Neuronal stem cell (in vitro differentiated cells): ENCODE measurements at regions not wholly inside any gene's neighbourhood (a gene's known extent, or its start where the extent isn't known, plus 50 kb on each side); places are given as distances from the start of the nearest gene placed in this dataset.

Experiments
- DNase-seq: peaks from one replicate; pipeline ENCODE4 v3.0.0-alpha.2; 2013; ENCODE audit warnings: low spot score
- H2AFZ ChIP-seq: one replicate; pipeline ENCODE4 v1.6.1; 2013; ENCODE audit warnings: mild to moderate bottlenecking, low read length, inconsistent platforms
- H2AK5ac ChIP-seq: 2 replicates; pipeline ENCODE4 v1.6.1; 2013; ENCODE audit warnings: low read depth, mild to moderate bottlenecking, inconsistent platforms, low read length, moderate library complexity, mixed read lengths
- H2BK120ac ChIP-seq: 2 replicates; pipeline ENCODE4 v1.6.1; 2013; ENCODE audit warnings: low read depth, mild to moderate bottlenecking, inconsistent platforms, low read length, moderate library complexity, mixed read lengths
- H2BK12ac ChIP-seq: one replicate; pipeline ENCODE4 v1.6.1; 2013; ENCODE audit warnings: low read length, inconsistent platforms
- H2BK15ac ChIP-seq: 2 replicates; pipeline ENCODE4 v1.6.1; 2013; ENCODE audit warnings: mild to moderate bottlenecking, low read length, inconsistent platforms, mixed read lengths
- H2BK5ac ChIP-seq: one replicate; pipeline ENCODE4 v1.6.1; 2013; ENCODE audit warnings: inconsistent platforms, mild to moderate bottlenecking, low read length, moderate library complexity
- H3K14ac ChIP-seq: one replicate; pipeline ENCODE4 v1.6.1; 2013; ENCODE audit warnings: low read length, inconsistent platforms
- H3K18ac ChIP-seq: 2 replicates; pipeline ENCODE4 v1.6.1; 2013; ENCODE audit warnings: low read length, inconsistent platforms
- H3K23ac ChIP-seq: 2 replicates; pipeline ENCODE4 v1.6.1; 2013; ENCODE audit warnings: low read depth, mild to moderate bottlenecking, mixed read lengths, low read length, inconsistent platforms; ENCODE audit not compliant: poor library complexity
- H3K27ac ChIP-seq: replicated peaks from 3 replicates; pipeline ENCODE4 v1.5.1; 2013; ENCODE audit warnings: low read length, inconsistent platforms
- H3K27me3 ChIP-seq, 3 experiments: 2 replicates each; pipeline ENCODE4 v1.6.1; 2013; ENCODE audit warnings: low read length in 3 of 3, mild to moderate bottlenecking in 2 of 3, inconsistent platforms in 1 of 3, low read depth in 1 of 3, mixed read lengths in 1 of 3, moderate library complexity in 1 of 3; ENCODE audit not compliant: control insufficient read depth in 3 of 3, insufficient read depth in 3 of 3
- H3K36me3 ChIP-seq, 2 donors: replicated peaks in 1 of 2; 2 replicates each; pipeline ENCODE4 v1.6.1; 2013; ENCODE audit warnings: low read length in 2 of 2; ENCODE audit not compliant: control insufficient read depth in 2 of 2, insufficient read depth in 2 of 2
- H3K4ac ChIP-seq: 2 replicates; pipeline ENCODE4 v1.6.1; 2013; ENCODE audit warnings: inconsistent platforms, mild to moderate bottlenecking, low read length, moderate library complexity
- H3K4me1 ChIP-seq, 2 donors: 1 replicate in 1 of 2; 2 replicates in 1 of 2; pipeline ENCODE4 v1.6.1; 2013; ENCODE audit warnings: low read length in 2 of 2, low read depth in 1 of 2; ENCODE audit not compliant: control insufficient read depth in 2 of 2, insufficient read depth in 1 of 2
- H3K4me2 ChIP-seq: one replicate; pipeline ENCODE4 v1.6.1; 2013; ENCODE audit warnings: mild to moderate bottlenecking, low read length, inconsistent platforms; ENCODE audit not compliant: insufficient read depth, poor library complexity, severe bottlenecking
- H3K4me3 ChIP-seq, 2 donors: 2 replicates each; pipeline ENCODE4 v1.5.1; 2013; ENCODE audit warnings: low read length in 2 of 2, mild to moderate bottlenecking in 2 of 2, inconsistent platforms in 1 of 2, moderate library complexity in 1 of 2
- H3K79me1 ChIP-seq: one replicate; pipeline ENCODE4 v1.6.1; 2013; ENCODE audit warnings: low read depth, mild to moderate bottlenecking, inconsistent platforms, low read length, moderate library complexity
- H3K9ac ChIP-seq: one replicate; pipeline ENCODE4 v1.6.1; 2013; ENCODE audit warnings: mild to moderate bottlenecking, low read depth, low read length, inconsistent platforms; ENCODE audit not compliant: poor library complexity
- H3K9me3 ChIP-seq, 2 donors: replicated peaks in 1 of 2; 2 replicates each; pipeline versions ENCODE3 to v1.6.1; 2013; ENCODE audit warnings: low read length in 2 of 2, mild to moderate bottlenecking in 2 of 2, inconsistent platforms in 1 of 2, low read depth in 1 of 2, mixed read lengths in 1 of 2, moderate library complexity in 1 of 2; ENCODE audit not compliant: control insufficient read depth in 2 of 2, insufficient read depth in 1 of 2
- H4K8ac ChIP-seq: one replicate; pipeline ENCODE4 v1.6.1; 2013; ENCODE audit warnings: low read depth, mild to moderate bottlenecking, inconsistent platforms, low read length, moderate library complexity
- H4K91ac ChIP-seq: one replicate; pipeline ENCODE4 v1.6.1; 2013; ENCODE audit warnings: low read length, low read depth, mild to moderate bottlenecking, inconsistent platforms; ENCODE audit not compliant: poor library complexity
- WGBS, 2 donors: extraction: QIAGEN DNeasy Blood & Tissue Kit; methylation state at CpG; one replicate each; pipeline ENCODE4 v1.1.7; 2013; ENCODE audit warnings: missing lambda C conversion rate in 2 of 2, mixed read lengths in 1 of 2; ENCODE audit not compliant: insufficient read length in 2 of 2, insufficient replicate concordance in 1 of 2; ENCODE audit errors: extremely low coverage in 2 of 2; 5-methylcytosine and 5-hydroxymethylcytosine counted together

GRCh38 chr17:27109346-27109745 lies 184.6 kb upstream of the WSB1 start:
- Histone ChIP-seq H2BK12ac (no peak overlapping the region), H3K4me3 (no peak overlapping the region), H4K8ac (no peak overlapping the region), H2BK120ac (no peak overlapping the region), H3K27ac (no peak overlapping the region), H3K4me1 (peaks cover 0 to 2% of the 10 kb centered on the region in 2 donors), H4K91ac (no peak overlapping the region), H3K36me3 (no peaks in the 10 kb centered on the region), H2AFZ (no peak overlapping the region), H2AK5ac (no peak overlapping the region), H3K18ac (no peak overlapping the region), H3K9me3 (peaks cover 0 to 3% of the 10 kb centered on the region in 2 donors), H3K27me3 (no peaks in the 10 kb centered on the region), H3K4ac (no peak overlapping the region), H3K9ac (no peak overlapping the region), H2BK15ac (no peak overlapping the region), H3K4me2 (no peak overlapping the region), H2BK5ac (no peak overlapping the region), H3K79me1 (no peaks in the 10 kb centered on the region), H3K23ac (no peak overlapping the region), H3K14ac (no peak overlapping the region)
- DNase-seq, result no peak

- Histone ChIP-seq H3K9me3 (peaks cover 0 to 41% of the 10 kb centered on the region in 2 donors), H3K18ac (no peak overlapping the region), H3K9ac (no peak overlapping the region), H3K14ac (no peak overlapping the region), H3K79me1 (no peaks in the 10 kb centered on the region), H3K4me2 (no peak overlapping the region), H4K8ac (no peak overlapping the region), H2BK5ac (no peak overlapping the region), H2AK5ac (no peak overlapping the region), H2BK120ac (no peak overlapping the region), H3K36me3 (no peaks in the 10 kb centered on the region), H3K4me1 (no peaks in the 10 kb centered on the region), H2BK15ac (no peak overlapping the region), H3K4me3 (no peak overlapping the region), H4K91ac (no peak overlapping the region), H3K27me3 (no peaks in the 10 kb centered on the region), H2AFZ (no peak overlapping the region), H2BK12ac (no peak overlapping the region), H3K23ac (no peak overlapping the region), H3K4ac (no peak overlapping the region), H3K27ac (no peak overlapping the region)
- DNase-seq, result no peak
- WGBS, 2 donors, result no CpG with 5 or more reads among the region's 4 CpGs
Observed at GRCh38 chr17:27153005-27153404, 140.9 kb upstream of the WSB1 start.

- Histone ChIP-seq H4K91ac (no peak overlapping the region), H3K14ac (no peak overlapping the region), H2BK15ac (no peak overlapping the region), H3K36me3 (no peaks in the 10 kb centered on the region), H2AFZ (no peak overlapping the region), H3K23ac (no peak overlapping the region), H3K79me1 (no peaks in the 10 kb centered on the region), H3K9me3 (peaks cover 0 to 52% of the 10 kb centered on the region in 2 donors), H3K18ac (no peak overlapping the region), H2BK12ac (no peak overlapping the region), H3K4me2 (no peak overlapping the region), H3K4me3 (no peak overlapping the region), H2BK120ac (no peak overlapping the region), H3K27ac (no peak overlapping the region), H3K4ac (no peak overlapping the region), H3K9ac (no peak overlapping the region), H3K4me1 (no peaks in the 10 kb centered on the region), H2BK5ac (no peak overlapping the region), H4K8ac (no peak overlapping the region), H2AK5ac (no peak overlapping the region), H3K27me3 (no peaks in the 10 kb centered on the region)
- DNase-seq, result no peak
- WGBS, 2 donors, result no CpG with 5 or more reads among the region's 15 CpGs
Observed at GRCh38 chr17:27155866-27156265, 138.0 kb upstream of the WSB1 start.

DNA sequence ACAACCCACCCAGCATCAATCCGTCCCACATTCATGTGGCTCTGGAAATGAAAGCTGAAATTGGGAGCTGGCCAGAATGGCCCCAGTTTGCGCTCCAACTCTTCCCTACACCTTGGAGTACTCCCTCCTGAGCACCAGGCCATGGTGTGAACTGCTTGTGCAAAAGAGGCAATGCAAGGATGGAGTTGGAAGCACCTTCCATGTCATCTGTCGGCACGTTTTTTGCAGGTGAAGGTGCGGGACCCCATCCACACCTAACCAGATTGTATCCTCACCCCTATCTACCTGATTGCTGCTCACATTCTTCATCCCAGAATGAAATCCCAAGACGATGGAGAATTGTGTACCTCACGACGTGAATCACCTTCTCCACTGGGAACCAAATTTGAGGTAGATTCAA lies 136.6 kb upstream of the WSB1 start:
- Histone ChIP-seq H3K9ac (no peak overlapping the region), H3K23ac (no peak overlapping the region), H3K14ac (no peak overlapping the region), H4K91ac (no peak overlapping the region), H3K36me3 (no peaks in the 10 kb centered on the region), H3K4me2 (no peak overlapping the region), H3K79me1 (no peaks in the 10 kb centered on the region), H2AK5ac (no peak overlapping the region), H4K8ac (no peak overlapping the region), H2BK12ac (no peak overlapping the region), H2BK15ac (no peak overlapping the region), H3K4ac (no peak overlapping the region), H3K9me3 (peaks cover 0 to 52% of the 10 kb centered on the region in 2 donors), H2BK120ac (no peak overlapping the region), H3K4me3 (no peak overlapping the region), H2BK5ac (no peak overlapping the region), H3K27me3 (no peaks in the 10 kb centered on the region), H3K27ac (no peak overlapping the region), H2AFZ (no peak overlapping the region), H3K4me1 (no peaks in the 10 kb centered on the region), H3K18ac (no peak overlapping the region)
- WGBS, 2 donors, result no CpG with 5 or more reads among the region's 8 CpGs
- DNase-seq, result no peak
